ENCODE measurements at regions not wholly inside any gene's neighbourhood (a gene's known extent, or its start where the extent isn't known, plus 50 kb on each side); places are given as distances from the start of the nearest gene placed in this dataset.

GRCh38 chr3:118550556-118550955 is 484.1 kb downstream of the IGSF11 start:
- no peak for DNase-seq

GRCh38 chr3:118554148-118554838 is 480.4 kb downstream of the IGSF11 start:
- no peak for DNase-seq

GRCh38 chr3:118556983-118557382 is 477.7 kb downstream of the IGSF11 start:
- DNase-seq: no peak

GRCh38 chr3:118557513-118557912 is 477.1 kb downstream of the IGSF11 start:
- DNase-seq: no peak

GRCh38 chr3:118559286-118559685 is 475.4 kb downstream of the IGSF11 start:
- no peak for DNase-seq

- DNase-seq: no peak
Observed at GRCh38 chr3:118564800-118565199, 469.8 kb downstream of the IGSF11 start.

GRCh38 chr3:118573912-118574311 is 460.7 kb downstream of the IGSF11 start:
- DNase-seq: no peak

- DNase-seq: no peak
Observed at GRCh38 chr3:118577055-118577777, 457.4 kb downstream of the IGSF11 start.

GRCh38 chr3:118578559-118578958 is 456.1 kb downstream of the IGSF11 start:
- DNase-seq: no peak

- no peak for DNase-seq
Observed at GRCh38 chr3:118587037-118587741, 447.5 kb downstream of the IGSF11 start.

GRCh38 chr3:118587847-118588246 is 446.8 kb downstream of the IGSF11 start:
- no peak for DNase-seq

GRCh38 chr3:118593277-118593670 is 441.4 kb downstream of the IGSF11 start:
- no peak for DNase-seq

- DNase-seq: no peak
Observed at GRCh38 chr3:118597184-118597583, 437.5 kb downstream of the IGSF11 start.

GRCh38 chr3:118607915-118608820 is 426.5 kb downstream of the IGSF11 start:
- DNase-seq: no peak

GRCh38 chr3:118618247-118619040 is 416.2 kb downstream of the IGSF11 start:
- DNase-seq: no peak

GRCh38 chr3:118626453-118626852 is 408.2 kb downstream of the IGSF11 start:
- DNase-seq: no peak

- peak in 1 of 2 experiments; percentile 1 for DNase-seq
Observed at GRCh38 chr3:118628704-118629341, 405.8 kb downstream of the IGSF11 start.

- no peak for DNase-seq
Observed at GRCh38 chr3:118629821-118630220, 404.8 kb downstream of the IGSF11 start.

- no peak for DNase-seq
Observed at GRCh38 chr3:118635711-118636110, 398.9 kb downstream of the IGSF11 start.

GRCh38 chr3:118636841-118637240 is 397.8 kb downstream of the IGSF11 start:
- DNase-seq: no peak

- DNase-seq: no peak
Observed at GRCh38 chr3:118637846-118638245, 396.8 kb downstream of the IGSF11 start.

Data from stimulated activated CD4-positive, alpha-beta T cell treated with anti-CD3 and anti-CD28 coated beads, Interleukin-4, amount 100 ng/mL, for 4 hours (primary cell).